AG08396 (cell line): ENCODE measurements at regions not wholly inside any gene's neighbourhood (a gene's known extent, or its start where the extent isn't known, plus 50 kb on each side); places are given as distances from the start of the nearest gene placed in this dataset.
"Not testable (repeated sequence)": the region's sequence is repeated elsewhere in the genome, so short reads cannot be mapped to it uniquely, and the experiment has no call there.

Source experiments
- DNase-seq: peaks from one replicate; pipeline ENCODE4 v3.0.0; 2012; ENCODE audit warnings: low spot score, mixed read lengths

DNA sequence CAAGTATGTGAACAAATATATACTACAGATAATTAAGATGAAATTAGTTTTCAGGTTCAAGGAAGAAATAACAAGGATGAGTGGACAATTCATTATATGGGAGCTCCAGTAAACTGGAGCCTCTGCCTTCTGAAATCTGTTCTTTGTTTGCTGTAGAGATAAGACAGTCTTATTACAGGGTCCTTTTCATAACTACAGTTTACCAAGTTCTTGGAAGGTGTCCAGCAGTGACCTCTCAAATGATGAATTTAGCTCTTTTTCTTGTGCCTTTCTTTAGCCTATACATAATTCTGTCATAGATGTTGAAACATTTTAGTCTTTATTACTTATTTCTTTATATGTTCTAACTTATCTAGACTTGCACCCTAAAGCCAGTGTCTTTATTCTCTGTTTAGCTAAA is 89.7 kb upstream of the GBE1 start:
- DNase-seq: no peak

DNA sequence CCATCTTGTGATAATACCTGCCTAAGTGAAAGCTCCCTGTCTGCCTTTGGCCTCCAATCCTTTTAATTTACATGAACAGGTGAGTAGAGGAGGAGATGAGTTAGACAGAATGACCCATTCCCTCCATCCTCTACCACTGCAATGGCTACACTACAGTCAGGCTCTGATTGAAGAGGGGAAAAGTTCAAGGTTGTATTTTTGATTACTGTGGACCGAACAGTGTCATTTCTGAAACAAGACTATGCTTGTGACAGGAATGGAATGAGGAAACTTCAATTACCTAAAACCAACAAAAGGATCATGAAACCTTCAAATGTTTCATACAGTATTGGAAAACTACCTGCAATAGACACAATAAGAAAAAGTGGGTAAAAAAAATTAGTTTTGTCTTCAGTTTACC is 85.5 kb upstream of the GBE1 start:
- no peak for DNase-seq

DNA sequence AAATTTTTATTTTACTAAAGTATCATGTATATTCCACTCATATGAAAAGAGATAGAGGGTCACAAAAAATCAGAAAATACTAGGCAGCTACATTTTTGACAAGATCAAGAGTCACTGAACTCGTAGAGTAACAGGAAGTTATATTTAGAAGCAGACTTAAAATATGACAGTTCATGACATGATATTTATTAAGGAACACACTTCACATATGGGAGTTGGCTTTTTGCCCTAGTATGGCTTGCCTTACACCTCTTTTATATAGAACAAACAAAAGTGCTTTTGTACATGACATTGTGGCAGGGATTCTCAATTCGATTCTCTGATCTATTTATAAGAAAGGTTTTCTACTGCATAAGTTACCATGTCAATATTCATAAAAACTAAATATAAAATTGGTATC is 80.1 kb upstream of the GBE1 start:
- no peak for DNase-seq

DNA sequence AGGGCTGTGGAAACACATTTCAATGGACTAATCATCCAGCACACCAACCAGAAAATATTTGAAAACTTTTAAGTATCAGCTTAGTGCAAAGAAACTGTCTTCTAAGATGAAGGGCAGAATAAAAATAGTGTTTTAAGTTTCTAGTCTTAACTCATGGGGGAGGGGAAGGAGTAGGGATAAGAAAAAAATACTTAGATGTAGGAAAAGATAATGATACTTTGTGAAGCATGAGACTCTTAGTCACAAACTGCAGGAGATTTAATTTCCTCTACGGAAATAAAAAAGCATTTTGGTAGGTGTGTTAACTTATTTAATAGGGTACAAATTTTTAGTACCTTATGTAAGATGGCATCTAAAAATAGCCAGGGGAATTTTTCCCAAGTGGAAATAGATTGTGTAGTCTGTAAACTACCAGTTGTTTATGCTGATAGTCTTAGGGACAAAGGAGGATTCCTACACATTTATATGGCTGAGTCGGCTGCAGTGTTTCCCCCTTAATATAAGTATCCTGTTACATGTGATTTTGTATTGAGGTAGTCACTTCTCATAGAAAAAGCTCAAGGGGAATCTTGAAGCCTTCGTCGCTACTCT is 78.2 kb upstream of the GBE1 start:
- no peak for DNase-seq

DNA sequence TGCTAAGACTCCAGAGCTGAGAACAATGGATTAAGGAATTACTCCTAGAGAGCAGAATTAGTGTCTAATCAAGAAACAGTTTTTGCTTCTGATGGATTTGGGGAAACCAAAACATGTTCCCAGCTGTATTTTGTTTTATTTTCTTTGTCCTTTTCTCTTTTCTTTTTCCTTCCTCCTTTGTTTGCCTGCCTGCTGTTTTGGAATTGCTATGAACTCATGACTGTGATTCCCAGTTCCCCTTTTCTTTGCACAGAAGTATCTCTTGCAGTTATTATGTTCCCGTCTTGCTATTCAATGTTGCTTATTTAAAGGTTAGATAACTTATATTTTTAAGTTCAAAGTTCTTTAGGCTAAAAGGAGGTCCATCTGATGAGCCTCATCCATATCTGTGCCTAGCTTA is 77.0 kb upstream of the GBE1 start:
- no peak for DNase-seq

DNA sequence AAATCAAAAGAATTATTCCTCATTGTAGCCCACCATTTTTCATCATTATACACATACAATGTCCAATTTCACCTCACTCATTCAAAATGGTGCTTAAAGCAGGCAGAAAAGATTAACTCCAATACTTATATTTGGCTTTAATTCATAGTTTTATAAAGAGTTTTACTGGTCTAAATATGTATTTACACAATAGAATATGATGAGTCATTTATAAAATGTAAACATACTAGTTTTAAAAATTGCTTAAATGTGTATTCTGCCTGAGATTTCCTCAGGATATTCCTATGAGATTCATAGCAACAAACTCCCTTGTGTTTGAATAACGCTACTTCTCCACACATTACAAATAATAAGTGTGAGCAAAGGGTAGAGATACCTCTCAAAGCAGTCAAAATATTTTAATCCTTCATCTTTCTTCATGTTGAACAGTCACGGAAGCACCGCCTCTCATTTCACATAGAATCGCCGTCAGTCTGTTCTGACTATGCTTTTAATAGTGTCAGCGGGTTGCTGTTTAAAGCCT is 75.7 kb upstream of the GBE1 start:
- DNase-seq: no peak

DNA sequence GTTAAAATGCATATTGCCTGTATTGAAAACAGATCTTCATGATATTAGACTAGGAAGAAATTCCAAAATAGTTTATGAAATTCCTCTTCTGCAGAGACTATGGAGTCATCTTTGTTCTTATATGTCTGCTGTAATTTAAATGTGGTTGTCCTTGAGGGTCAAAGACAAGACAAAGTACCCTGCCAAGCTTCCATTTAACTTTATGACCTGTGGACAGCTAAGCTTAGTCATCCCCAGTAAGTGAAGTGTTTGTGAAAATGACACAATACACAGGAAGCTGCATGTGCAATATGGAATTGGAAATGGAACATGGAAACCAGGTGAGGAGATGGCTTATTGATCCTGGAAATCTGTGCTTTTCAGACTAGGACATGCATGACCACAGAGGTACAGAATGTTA is 68.5 kb upstream of the GBE1 start:
- no peak for DNase-seq

DNA sequence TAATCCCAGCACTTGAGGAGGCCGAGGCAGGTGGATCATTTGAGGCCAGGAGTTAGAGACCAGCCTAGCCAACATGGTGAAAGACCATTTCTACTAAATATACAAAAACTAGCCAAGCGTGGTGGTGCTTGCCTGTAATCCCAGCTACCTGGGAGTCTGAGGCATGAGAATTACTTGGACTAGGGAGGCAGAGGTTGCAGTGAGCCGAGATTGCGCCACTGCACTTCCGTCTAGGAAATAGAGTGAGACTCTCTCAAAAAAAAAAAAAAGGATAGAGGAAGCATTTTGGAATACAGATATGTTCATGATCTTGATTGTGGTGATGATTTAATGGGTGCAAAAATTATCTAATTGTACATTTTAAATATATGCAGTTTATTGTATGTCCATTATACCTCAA is 67.8 kb upstream of the GBE1 start:
- not testable (repeated sequence) for DNase-seq

DNA sequence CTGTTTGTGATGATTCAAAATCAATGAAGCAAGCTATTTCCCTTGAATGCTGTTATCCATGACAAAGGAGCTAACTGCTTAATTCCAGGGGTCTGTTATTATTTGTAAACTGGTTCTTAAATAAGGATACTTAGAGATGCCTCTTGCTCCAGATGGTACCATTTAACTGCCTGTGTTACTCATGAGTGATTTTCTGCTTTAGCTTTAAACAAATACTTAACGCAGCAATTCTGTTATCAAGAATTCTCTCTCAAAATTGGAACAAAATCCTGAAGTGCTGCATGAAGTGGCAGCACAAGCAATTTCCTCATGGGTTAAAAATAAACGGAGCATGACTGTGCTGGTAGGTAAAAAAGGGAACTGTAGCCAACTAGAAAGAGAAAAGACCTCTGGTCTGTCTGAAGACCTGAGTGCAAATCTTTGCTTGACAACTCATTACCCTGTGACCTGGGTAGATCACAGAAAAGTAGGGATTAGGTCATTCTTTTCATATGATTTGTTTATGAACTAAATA is 62.5 kb upstream of the GBE1 start:
- DNase-seq: no peak

DNA sequence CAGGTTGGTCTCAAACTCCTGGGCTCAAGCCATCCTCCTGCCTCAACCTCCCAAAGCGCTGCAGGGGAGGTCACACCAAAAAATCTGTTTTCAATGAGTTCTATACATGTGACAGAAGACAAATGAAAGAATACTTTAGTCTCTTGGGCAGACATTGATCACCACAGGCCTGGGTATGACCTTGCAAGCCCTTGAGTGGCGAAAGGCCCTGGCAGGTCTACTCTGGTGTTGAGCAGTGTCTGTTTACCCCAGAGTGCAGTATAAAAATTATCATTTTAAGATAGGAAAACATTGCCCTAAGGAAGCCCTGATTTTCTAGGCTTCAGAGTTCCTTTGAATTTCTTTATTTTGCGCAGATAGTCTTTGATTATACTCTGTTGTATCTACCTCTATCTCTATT is 61.6 kb upstream of the GBE1 start:
- DNase-seq: no peak

DNA sequence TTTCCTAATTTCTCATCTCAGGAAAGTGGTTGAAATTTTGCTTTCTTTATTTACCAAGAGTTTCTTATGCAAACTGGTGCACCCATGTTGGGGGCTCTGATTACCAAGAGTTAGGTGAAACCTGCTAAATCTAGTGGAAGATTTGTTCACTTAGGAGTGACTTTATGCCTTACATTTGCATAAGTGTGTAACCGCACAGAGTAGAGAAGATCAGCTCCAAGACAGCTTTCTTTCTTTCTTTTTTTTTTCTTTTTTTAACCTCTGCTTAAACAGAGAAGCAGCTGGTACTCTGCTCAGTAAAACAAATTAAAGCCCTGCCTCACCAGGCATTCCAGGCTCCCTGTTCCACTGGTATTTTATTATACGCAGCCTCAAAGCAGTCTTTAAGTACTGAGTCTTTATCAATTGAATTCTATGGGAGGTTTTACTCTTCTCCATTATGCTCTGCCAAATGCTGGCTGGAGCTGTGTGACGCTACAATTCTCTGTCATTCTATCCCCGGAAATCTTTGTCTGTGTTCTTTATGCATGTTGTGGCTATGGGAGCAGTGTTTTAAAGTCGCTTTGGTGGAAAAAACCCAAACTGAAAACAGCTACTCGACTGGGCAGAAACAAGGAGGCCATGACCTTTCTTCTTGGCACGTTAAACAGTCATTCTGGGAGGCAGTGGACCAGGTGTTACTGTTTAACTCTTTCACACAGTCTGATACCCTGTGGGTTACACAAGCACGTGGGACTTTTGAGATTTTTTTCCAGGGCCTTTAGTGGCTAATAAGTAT is 55.2 kb upstream of the GBE1 start:
- DNase-seq: no peak

DNA sequence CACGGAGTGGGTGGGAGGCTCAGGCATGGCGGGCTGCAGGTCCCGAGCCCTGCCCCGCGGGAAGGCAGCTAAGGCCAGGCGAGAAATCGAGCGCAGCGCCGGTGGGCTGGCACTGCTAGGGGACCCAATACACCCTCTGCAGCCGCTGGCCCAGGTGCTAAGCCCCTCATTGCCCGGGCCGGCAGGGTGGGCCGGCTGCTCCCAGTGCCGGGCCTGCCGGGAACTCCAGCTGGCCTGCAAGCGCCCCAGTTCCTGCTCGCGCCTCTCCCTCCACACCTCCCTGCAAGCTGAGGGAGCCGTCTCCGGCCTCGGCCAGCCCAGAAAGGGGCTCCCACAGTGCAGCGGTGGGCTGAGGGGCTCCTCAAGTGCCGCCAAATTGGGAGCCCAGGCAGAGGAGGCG is 50.7 kb upstream of the GBE1 start:
- DNase-seq: not testable (repeated sequence)
